Mucosa of descending colon (tissue), 3 donors: ENCODE measurements at regions not wholly inside any gene's neighbourhood (a gene's known extent, or its start where the extent isn't known, plus 50 kb on each side); places are given as distances from the start of the nearest gene placed in this dataset.

ENCODE experiments used
- ATAC-seq: fragments of 200-7000 bp; cut with Tn5 transposase; one replicate; pipeline ENCODE4 v1.9.1; 2020; ENCODE audit warnings: mild to moderate bottlenecking, moderate library complexity
- DNase-seq, 3 donors: peaks; one replicate each; pipeline ENCODE4 v3.0.0-alpha.2; 2020
- H3K36me3 ChIP-seq: fragments of 200-600 bp; one replicate; pipeline ENCODE4 v1.8.0; 2021; ENCODE audit warnings: low read depth, mild to moderate bottlenecking
- H3K4me1 ChIP-seq: fragments of 200-600 bp; one replicate; pipeline ENCODE4 v1.8.0; 2021; ENCODE audit warnings: low read depth, mild to moderate bottlenecking
- H3K4me3 ChIP-seq: fragments of 200-600 bp; one replicate; pipeline ENCODE4 v1.8.0; 2021; ENCODE audit warnings: mild to moderate bottlenecking
- H3K9me3 ChIP-seq: fragments of 200-600 bp; one replicate; pipeline ENCODE4 v1.8.0; 2021; ENCODE audit warnings: mild to moderate bottlenecking
- intact Hi-C, 2 donors: fragments of 100-400 bp; cut with DNase I in 1 of 2; cut with micrococcal nuclease in 1 of 2; formaldehyde crosslinking; loops; one replicate each; pipeline versions ENCODE4 v1.11.0 to v1.11.1; 2022; cut with DNase I, micrococcal nuclease
- TF ChIP-seq, protein P1 (sequence below): fragments of 200-600 bp; IDR thresholded peaks from one replicate; pipeline ENCODE4 v1.8.0; 2022; ENCODE audit warnings: antibody characterized with exemption, mild to moderate bottlenecking
- donor health status: DM: no; HTN: no; CAD: no; lungs with moderate emphysema.
- donor health status: DM: no; HTN: no; CAD: no.
- donor health status: DM: no; HTN: yes; CAD: no.

DNA sequence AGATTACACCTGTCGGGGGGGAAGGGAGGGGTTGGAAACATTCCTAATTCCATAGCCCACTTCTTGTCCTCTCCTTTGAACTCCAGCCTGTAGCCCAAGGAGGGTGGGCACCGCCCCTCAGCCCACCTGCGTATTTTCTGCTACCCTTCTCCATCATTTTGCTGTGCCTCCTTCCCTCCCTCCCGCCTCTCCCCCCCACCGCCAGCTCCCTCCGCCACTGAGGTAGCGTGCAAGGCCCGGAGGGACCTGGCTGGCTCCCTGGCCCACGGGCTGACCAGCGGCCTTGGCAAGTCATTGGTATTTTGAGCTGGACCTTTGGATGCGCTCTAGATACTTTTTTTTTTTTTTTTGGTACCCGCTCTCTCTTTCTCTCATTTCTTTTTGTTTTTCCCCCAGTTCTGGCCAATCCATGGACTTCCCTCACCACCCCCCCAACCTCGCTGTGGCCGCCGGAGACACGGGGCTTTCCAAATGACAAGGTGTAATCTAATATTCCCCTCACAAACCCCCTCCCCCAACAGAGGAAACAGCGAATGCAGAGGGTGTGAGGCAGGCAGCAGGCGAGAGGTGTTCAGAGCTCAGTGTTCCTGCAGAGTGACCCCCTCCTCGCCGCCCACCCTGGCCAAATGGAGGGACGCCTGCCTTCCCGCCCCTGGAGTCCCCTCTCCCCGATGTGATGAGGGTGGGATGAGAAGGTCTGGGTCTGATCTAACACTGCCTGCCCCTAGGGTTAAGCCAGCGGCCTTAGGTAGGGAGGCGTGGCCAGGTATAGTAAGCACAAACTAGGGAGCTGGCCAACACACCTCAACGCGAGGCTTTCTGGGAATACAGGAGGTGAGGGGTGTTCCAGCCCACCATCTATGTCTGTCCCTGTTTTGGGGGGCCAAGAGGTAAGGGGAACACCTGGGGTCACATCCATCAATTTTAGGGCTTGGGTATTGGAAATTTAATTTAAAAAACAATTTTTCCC is 89.2 kb downstream of the PTPRS start:
- no peak for DNase-seq
- no peaks in the 10 kb centered on the region for H3K36me3 ChIP-seq
- H3K4me1 ChIP-seq, result no peaks in the 10 kb centered on the region
- TF ChIP-seq, protein P1, sequence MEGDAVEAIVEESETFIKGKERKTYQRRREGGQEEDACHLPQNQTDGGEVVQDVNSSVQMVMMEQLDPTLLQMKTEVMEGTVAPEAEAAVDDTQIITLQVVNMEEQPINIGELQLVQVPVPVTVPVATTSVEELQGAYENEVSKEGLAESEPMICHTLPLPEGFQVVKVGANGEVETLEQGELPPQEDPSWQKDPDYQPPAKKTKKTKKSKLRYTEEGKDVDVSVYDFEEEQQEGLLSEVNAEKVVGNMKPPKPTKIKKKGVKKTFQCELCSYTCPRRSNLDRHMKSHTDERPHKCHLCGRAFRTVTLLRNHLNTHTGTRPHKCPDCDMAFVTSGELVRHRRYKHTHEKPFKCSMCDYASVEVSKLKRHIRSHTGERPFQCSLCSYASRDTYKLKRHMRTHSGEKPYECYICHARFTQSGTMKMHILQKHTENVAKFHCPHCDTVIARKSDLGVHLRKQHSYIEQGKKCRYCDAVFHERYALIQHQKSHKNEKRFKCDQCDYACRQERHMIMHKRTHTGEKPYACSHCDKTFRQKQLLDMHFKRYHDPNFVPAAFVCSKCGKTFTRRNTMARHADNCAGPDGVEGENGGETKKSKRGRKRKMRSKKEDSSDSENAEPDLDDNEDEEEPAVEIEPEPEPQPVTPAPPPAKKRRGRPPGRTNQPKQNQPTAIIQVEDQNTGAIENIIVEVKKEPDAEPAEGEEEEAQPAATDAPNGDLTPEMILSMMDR, result no peak
- intact Hi-C loops, result no loop called here
- ATAC-seq, result no peak
- H3K9me3 ChIP-seq, result peaks cover 20% of the 10 kb centered on the region
- no peak overlapping the region for H3K4me3 ChIP-seq

- intact Hi-C loops, result no loop called here
- no peaks in the 10 kb centered on the region for H3K36me3 ChIP-seq
- peaks cover 9% of the 10 kb centered on the region for H3K9me3 ChIP-seq
- DNase-seq, result no peak
- H3K4me3 ChIP-seq, result no peak overlapping the region
- no peaks in the 10 kb centered on the region for H3K4me1 ChIP-seq
- ATAC-seq, result no peak
- TF ChIP-seq, protein P1, result no peak
Measured at GRCh38 chr19:5250127-5250659, 90.4 kb downstream of the PTPRS start.

DNA sequence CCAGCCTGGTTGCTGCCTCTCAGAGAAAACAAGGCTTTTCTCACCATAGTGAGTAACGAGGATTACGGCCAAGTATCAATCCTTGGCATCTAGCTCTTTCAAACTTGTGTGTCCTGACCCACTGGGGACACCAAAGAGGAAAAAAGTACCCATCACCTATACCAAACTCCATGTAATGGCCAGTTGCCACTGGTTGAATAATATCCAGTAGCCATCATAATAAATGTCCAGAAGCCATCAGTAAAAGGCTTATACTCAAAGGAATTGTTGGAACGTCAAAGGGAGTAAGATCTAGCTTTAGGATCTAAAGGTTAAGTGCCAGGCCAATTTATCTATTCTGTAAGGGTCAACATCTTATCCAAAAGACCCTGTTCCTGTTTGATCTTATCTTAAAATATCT is 91.1 kb downstream of the PTPRS start:
- DNase-seq (no peak), ATAC-seq (no peak)
- Histone ChIP-seq H3K9me3 (peaks cover 2% of the 10 kb centered on the region), H3K4me1 (no peaks in the 10 kb centered on the region), H3K36me3 (no peaks in the 10 kb centered on the region), H3K4me3 (no peak overlapping the region)
- intact Hi-C loops, result no loop called here
- TF ChIP-seq, protein P1, result no peak

- intact Hi-C loops, result no loop called here
- no peak overlapping the region for H3K4me3 ChIP-seq
- ATAC-seq (no peak), DNase-seq (no peak)
- no peaks in the 10 kb centered on the region for H3K36me3 ChIP-seq
- TF ChIP-seq, protein P1, result no peak
- no peaks in the 10 kb centered on the region for H3K4me1 ChIP-seq
- no peaks in the 10 kb centered on the region for H3K9me3 ChIP-seq
Measured at GRCh38 chr19:5247957-5248705, 92.5 kb downstream of the PTPRS start.

DNA sequence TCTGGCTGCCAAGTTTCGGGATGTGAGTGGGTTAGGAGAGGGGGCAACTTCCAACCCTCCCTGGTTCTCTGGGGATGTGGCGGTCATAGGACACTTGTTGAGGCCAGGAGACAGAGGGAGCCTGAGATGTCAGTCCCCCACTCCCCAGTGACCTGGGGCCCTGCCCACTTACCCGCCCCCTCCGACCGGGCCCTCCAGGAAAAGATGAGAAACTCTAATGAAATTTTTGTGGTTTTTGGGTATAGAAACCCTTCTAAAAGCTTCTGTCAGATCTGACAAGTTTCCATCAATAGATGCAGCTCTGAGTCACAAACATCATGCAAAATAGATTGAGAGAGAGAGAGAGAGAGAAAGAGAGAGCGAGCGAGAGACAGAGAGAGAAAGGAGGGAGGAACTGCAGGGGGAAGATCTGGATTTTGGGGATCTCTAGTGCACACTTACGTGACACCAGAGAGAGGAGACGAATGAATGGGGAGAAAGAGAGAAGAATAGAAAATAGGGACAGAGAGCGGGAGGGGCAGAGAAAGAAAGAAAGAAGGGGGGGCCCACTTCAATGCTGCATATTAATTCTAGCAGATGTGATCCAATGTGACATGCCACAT is 94.0 kb downstream of the PTPRS start:
- H3K9me3 ChIP-seq, result no peaks in the 10 kb centered on the region
- TF ChIP-seq, protein P1, result no peak
- intact Hi-C loops, result no loop called here
- no peaks in the 10 kb centered on the region for H3K4me1 ChIP-seq
- H3K36me3 ChIP-seq, result no peaks in the 10 kb centered on the region
- H3K4me3 ChIP-seq, result no peak overlapping the region
- no peak for ATAC-seq
- no peak for DNase-seq
